ENCODE measurements at regions not wholly inside any gene's neighbourhood (a gene's known extent, or its start where the extent isn't known, plus 50 kb on each side); places are given as distances from the start of the nearest gene placed in this dataset.
"Not testable (repeated sequence)": the region's sequence is repeated elsewhere in the genome, so short reads cannot be mapped to it uniquely, and the experiment has no call there.

GRCh38 chr6:101013612-101014195 lies 132.6 kb upstream of the ASCC3 start:
- DNase-seq (ENCODE audit: low spot score) = no peak

- DNase-seq (ENCODE audit: low spot score) = no peak
Observed at GRCh38 chr6:101015541-101015940, 134.4 kb upstream of the ASCC3 start.

- DNase-seq (ENCODE audit: low spot score) = no peak
Observed at GRCh38 chr6:101016163-101016562, 135.0 kb upstream of the ASCC3 start.

DNA sequence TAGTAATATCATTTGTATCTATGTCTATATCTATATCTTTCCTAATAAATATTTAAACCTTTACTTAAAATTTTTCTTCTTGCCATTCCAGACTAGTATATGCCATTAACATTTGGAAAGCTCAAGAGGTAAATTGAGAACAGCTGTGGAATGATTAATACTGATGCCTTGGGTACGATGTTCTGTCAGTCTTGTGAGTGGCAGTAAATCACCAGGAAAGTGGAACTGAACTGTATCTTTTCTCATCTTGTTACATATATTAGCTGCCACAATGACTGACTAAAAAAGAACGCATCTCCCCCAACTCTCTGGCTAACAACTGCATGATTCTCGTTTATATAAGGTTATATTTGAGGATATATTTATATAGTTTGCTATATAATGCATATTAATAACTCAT lies 137.0 kb upstream of the ASCC3 start:
- DNase-seq (ENCODE audit: low spot score) = no peak

DNA sequence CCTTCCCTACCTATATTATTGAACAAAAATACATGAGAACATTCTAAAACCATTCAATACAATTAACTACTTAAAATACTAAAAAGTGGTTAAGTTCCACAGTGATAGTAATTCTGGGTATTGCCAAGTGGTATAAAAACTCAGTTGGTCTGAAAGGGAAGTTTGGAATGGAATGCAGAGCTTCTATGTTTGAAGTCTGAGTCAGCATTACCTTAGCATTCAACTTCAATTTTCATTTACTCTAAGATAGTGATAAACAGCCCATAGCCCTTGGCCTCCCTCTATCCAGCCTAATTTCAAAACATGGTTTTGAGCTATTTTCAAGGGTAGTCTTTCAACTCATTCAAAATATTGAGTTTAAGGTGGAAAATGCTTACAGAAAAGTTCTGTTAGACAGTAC lies 140.4 kb upstream of the ASCC3 start:
- DNase-seq (ENCODE audit: low spot score) = no peak

DNA sequence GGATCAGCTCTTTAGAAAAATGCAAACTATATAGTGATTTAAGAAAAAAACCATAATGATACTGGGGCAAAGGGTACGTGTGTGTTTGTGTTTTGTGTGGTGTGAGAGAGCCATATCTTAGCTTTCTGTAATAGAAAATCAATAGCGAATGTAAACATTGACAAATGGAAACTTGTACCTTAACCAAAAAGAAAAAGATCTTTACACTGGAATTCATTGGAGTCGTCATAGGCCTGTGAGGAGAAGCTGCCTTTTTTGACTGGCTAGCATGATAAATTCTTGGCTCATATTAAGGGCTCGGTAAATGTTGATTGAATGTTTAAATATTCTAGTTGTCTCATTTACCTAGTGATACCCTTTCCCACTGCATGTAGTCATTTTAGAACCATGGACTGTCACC lies 161.8 kb upstream of the ASCC3 start:
- DNase-seq (ENCODE audit: low spot score) = no peak

DNA sequence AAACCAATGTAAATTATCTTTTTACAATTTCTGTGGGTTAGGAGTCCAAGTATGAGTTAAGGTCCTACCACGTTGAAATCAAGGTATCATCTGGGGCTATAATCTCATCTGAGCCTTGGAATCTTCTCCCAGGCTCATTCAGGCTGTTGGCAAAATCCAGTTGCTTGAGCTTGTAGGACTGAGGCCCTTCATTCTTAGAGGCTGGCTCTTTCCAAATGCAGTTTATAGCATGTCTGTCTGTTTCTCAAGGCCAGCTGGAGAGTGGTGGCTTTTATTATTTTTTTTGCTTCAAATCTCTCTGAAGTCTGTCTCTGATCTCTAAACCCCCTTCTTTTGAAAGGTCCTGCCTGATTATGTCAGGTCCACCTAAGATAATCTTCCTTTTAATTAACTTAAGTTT lies 177.2 kb upstream of the ASCC3 start:
- no peak for DNase-seq (ENCODE audit: low spot score)

- no peak for DNase-seq (ENCODE audit: low spot score)
Observed at GRCh38 chr6:101066481-101066880, 185.4 kb upstream of the ASCC3 start.

DNA sequence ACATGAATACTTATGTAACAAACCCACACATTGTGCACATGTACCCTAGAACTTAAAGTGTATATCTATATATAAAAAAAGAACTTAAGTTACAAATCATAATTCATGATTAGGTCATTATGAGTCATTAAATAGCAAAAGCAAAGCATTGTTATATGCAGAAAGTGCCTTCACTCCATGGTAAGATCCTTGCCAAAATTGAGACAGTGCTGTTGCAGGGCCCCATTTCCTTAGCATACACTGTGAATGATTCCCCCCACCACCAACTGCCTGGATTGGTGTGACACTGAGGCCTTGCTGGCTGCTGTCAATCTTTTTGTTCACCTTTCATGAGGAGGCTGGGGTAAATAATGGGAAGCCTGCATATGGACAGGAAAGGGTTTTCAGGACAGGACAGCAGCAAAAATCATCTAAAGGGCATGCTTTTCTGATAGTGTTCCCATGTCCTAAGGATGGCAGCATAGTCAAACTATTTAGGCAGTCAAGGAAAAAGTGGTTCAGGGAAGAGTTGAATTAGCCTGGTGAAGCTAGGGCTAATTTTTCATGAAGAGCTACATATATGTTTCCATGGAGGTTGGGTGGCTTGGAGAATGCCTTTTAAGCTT lies 188.2 kb upstream of the ASCC3 start:
- no peak for DNase-seq (ENCODE audit: low spot score)

DNA sequence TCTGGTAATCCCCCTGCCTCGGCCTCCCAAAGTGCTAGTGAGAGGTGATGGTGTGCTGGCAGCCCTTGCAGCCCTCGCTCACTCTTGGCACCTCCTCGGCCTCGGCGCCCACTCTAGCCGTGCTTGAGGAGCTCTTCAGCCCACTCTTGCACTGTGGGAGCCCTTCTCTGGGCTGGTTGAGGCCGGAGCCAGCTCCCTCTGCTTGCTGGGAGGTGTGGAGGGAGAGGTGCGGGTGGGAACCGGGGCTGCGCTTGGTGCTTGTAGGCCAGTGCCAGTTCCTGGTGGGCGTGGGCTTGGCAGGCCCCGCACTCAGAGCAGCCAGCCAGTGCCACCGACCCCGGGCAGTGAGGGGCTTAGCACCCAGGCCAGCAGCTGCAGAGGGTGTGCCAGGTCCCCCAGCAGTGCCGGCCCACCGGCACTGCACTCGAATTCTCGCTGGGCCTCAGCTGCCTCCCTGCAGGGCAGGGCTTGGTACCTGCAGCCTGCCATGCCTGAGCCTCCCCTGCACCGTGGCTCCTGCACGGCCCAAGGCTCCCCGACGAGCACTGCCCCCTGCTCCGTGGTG lies 189.0 kb upstream of the ASCC3 start:
- no peak for DNase-seq (ENCODE audit: low spot score)

DNA sequence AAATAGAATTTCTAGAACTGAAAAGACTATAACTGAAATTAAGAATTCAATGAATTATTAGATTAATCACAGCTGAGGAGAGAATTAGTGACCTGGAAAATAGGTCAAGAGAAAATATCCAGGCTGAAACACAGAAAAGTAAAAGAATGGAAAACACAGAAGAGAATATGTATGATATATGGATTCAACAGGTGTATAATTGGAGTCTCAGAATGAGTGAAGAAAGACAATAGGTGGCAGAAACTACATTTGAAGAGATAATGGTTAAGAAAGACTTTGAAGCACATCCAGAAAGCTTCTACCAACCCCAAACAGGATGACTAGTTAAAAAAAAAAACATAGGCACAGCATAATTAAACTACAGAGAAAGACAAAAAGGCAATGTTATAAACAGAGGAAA lies 196.2 kb upstream of the ASCC3 start:
- no peak for DNase-seq (ENCODE audit: low spot score)

GRCh38 chr6:101079696-101080270 lies 198.7 kb upstream of the ASCC3 start:
- no peak for DNase-seq (ENCODE audit: low spot score)

- peak; percentile 18 for DNase-seq (ENCODE audit: low spot score)
Observed at GRCh38 chr6:101080597-101080996, 199.5 kb upstream of the ASCC3 start.

DNA sequence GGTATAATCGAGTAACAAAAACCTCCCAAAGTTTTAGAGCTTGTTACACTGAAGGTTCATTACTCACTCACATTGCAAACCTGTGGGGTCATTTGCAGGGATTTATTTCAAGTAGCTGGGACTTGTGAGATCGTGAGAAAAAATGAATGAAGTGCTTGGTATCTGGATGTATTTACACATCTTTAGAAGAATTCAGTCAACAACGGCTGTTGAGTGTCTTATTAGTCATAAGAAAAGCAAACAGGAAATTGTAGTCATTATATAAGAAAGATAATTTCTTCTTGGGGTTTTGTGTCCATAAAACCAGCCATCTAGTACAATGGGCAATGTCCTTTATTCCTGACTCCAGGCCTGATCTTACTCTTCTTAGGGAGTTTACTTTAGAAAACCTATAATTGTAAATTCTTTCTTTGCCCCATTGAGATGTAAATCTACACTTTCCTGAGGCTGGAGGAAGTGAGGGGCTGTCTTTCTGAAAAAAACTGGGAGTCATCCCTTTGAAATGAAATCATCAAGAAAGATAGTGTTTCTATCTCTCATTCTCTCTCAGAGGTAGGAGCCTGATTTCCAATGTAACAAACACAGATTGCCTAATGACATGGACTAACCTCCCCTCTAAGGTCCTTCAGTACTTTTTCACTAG lies 202.5 kb upstream of the ASCC3 start:
- DNase-seq (ENCODE audit: low spot score) = no peak

DNA sequence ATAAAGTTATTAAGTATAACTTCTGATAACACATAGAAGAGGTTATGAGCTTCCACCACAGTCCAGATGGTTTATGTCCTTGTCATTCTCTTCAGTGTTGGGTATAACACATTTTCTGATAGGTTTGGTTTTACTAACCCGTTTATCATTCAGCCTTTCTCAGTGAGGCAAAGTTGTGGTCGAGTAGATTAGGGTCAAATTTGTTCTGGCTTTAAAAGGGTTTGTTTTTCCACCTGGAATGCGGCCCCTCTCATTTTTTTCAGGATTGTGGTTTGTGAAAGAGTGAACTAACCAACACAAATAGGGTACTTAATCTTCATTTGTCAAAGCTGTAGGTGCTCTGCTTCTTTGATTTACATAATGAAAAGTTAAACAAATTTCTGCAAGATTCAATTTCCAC lies 204.2 kb upstream of the ASCC3 start:
- DNase-seq (ENCODE audit: low spot score) = no peak

GRCh38 chr6:101086473-101086872 lies 205.3 kb upstream of the ASCC3 start:
- no peak for DNase-seq (ENCODE audit: low spot score)

DNA sequence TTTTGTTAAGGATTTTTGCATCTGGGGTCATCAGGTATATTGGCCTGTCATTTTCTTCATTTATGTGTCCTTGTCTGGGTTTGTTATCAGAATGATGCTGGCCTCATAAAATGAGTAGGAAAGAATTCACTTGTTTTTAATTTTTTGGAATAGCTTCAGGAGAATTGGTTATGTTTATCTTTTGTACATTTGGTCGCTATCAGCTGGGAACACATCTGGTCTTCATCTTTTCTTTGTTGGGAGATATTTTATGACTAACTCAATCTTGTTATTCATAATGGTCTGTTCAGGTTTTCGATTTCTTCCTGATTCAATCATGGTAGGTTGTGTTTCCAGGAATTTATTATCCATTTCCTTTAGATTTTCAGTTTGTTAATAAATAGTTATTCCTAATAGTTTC lies 207.5 kb upstream of the ASCC3 start:
- no peak for DNase-seq (ENCODE audit: low spot score)

DNA sequence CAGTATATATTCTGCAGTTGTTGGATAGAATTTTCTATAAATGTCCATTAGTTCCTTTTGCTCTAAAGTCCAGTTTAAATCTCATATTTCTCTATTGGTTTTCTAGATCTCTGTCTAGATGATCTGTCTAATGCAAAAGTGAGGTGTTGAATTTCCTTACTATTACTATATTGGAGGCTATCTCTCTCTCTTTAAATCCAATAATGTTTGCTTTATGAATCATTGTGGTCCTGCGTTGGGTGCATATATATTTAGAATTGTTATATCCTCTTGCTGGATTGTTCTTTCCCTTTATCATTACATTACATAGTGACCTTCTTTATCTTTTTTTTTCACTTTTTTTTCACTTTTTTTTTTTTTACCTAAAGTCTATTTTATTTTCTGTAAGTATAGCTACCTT lies 208.5 kb upstream of the ASCC3 start:
- DNase-seq (ENCODE audit: low spot score) = no peak

DNA sequence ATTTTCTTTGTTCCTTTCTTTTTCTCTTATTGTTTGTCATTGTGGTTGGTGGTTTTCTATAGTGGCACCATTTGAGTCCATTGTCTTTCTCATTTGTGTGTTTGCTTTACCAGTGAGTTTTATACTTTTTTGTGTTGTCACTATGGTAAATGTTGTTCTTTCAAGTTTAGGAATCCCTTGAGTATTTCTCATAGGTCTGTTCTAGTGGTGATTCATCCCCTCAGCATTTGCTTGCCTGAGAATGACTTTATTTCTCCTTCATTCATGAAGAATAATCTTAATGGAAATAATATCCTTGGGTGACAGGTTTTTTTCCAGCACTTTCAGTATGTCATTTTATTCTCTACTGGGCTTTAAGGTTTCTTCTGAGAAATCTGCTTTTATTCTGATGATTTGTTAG lies 209.2 kb upstream of the ASCC3 start:
- DNase-seq (ENCODE audit: low spot score) = no peak

- not testable (repeated sequence) for DNase-seq (ENCODE audit: low spot score)
Observed at GRCh38 chr6:101098605-101099004, 217.5 kb upstream of the ASCC3 start.

GRCh38 chr6:101102702-101103101 lies 221.6 kb upstream of the ASCC3 start:
- DNase-seq (ENCODE audit: low spot score) = no peak

GRCh38 chr6:101108286-101108685 lies 227.2 kb upstream of the ASCC3 start:
- DNase-seq (ENCODE audit: low spot score) = no peak

DNA sequence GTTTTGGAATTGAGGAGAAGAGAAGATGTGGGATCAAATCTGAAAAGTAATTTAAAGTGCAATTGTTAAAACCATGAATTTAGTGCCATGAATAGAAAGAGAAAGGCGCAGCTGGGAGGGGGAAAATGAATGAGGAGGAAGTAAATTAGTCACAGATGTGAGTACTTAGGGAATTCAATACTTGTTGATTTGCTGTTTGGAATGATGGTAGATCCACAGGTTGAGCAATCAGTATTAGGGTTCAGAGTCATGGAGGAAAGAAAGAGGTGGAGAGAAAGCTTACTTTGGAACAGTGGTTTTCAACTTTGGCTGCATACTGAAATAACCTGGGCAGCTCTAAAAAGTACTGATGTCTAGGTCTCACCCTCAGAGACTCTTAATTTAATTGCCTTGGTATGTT lies 229.7 kb upstream of the ASCC3 start:
- no peak for DNase-seq (ENCODE audit: low spot score)

Data from COLO829 (cell line).